Ecto neural progenitor cell (in vitro differentiated cells): ENCODE measurements at regions not wholly inside any gene's neighbourhood (a gene's known extent, or its start where the extent isn't known, plus 50 kb on each side); places are given as distances from the start of the nearest gene placed in this dataset.
A peak's percentile ranks its signal among the peaks of the same experiment; 100 is the strongest.
"Not testable (repeated sequence)": the region's sequence is repeated elsewhere in the genome, so short reads cannot be mapped to it uniquely, and the experiment has no call there.

Experiments
- DNase-seq: peaks from one replicate; pipeline ENCODE4 v3.0.0-alpha.2; 2018; ENCODE audit warnings: low spot score

- peak; percentile 67 for DNase-seq
These were observed 437.9 kb downstream of the AACS start for GRCh38 chr12:125503128-125503527.

GRCh38 chr12:125509195-125509594, 444.0 kb downstream of the AACS start:
- DNase-seq, result no peak

DNA sequence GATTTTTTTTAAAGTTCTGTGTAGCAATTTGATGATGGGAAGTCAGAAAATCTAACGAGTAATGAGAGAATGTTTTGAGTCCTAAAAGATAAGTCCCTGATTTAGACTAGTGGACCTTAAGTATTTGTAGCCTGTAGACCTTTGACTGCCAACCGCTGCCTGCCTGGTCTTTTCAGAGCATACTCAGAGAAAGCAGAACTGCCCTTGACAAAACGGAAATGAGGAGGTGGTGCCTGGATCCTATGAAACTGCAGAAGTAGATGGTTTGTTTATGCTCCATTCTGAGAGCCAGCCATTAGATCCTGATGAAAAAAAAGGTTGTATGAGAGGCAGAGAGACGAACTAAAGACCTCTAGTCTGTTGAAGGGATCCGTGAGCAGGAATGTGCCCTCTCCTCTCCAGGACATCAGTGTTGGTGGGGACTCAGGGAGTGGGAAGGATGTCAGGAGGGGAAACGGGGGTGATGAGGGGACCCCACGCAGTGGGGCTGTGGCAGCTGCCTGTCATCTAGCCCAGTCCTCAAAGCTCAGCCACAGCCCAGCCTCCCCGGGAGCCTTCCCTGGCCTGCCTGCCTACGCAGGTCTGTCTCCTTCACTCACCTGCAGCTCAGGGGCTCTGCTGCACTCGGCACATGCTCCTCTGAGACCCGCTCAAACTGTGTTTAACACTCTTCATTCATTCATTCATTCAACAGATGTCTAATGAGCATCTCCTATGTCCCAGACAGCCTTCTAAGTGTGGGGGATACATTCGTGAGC, 447.5 kb downstream of the AACS start:
- DNase-seq, result no peak

DNA sequence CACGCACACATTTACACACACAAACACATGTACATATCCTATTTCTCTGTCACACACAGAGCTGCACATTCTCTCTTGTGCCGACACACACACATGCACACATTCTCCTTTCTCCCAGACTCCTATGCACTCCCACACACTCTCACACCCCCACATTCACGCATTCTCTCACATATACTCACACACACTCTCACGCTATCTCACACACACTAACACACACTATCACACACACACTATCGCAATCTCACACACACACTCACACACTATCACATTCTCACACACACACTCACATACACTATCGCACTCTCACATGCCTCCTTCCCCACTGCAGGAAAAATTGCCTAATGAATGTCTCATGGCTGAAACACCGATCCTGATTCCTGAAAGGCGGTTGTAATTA, 450.7 kb downstream of the AACS start:
- DNase-seq, result no peak

DNA sequence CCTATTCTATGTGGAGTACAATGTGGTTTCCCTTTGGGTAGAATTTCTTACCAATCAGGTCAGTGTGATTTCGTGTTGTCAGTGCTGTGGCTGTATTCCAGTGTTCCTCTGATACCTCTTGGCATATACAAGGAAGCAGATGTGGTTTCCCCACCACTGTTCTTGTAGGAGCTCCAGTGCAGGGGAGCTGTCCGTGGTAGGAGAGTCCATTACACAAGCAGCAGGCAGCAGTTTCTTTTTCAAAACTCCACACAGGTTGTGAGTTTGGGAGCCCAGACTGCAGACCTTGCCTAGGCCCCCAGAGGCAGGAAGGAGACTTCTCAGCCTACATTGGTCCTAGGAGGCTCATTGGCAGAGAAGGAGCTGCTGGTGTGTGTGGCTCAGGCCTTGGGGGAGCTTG, 452.8 kb downstream of the AACS start:
- peak; percentile 71 for DNase-seq

GRCh38 chr12:125519026-125519651, 453.9 kb downstream of the AACS start:
- DNase-seq, result no peak

DNA sequence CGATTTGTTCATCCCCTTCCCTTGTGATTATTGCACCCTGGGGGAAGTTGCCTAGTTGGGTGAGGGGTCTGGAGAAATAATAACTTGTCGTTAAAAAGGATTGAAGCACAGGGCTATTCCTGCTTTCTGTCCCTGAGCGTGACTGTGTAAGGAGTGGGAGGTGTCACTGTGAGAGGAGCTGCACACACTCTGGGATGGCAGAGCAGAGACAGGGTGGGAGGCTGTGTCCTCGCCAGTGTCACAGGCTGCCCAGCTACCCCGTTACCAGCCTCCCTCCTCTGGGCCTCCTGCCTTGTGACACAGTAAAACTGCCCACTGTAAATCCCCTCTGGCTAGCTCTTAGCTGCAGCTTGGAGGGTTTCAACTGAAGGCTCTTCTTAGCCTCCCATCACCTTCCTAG, 460.6 kb downstream of the AACS start:
- no peak for DNase-seq

- DNase-seq, result no peak
These were observed 463.0 kb downstream of the AACS start for GRCh38 chr12:125528281-125528680.

- no peak for DNase-seq
These were observed 465.0 kb downstream of the AACS start for GRCh38 chr12:125530201-125530600.

- no peak for DNase-seq
These were observed 465.6 kb downstream of the AACS start for GRCh38 chr12:125530876-125531275.

DNA sequence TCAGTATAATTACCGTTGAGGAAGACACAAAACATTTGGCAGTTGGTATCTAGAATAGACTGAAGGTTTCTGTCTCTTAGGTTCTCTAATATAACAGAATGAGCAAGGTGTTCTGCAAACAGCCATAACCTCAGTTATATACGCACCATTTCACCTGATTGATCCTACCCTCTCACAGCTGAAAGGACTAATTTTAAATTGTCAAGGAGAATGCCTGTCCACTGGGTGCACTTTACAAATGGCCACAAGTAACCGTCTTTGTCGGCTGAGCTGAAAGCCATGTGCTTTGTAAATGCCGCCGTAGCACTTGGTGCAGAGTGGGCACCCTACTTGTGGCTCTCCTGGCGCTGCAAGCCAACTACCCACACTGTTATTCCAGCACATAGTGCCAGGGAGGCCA, 466.3 kb downstream of the AACS start:
- DNase-seq, result no peak

DNA sequence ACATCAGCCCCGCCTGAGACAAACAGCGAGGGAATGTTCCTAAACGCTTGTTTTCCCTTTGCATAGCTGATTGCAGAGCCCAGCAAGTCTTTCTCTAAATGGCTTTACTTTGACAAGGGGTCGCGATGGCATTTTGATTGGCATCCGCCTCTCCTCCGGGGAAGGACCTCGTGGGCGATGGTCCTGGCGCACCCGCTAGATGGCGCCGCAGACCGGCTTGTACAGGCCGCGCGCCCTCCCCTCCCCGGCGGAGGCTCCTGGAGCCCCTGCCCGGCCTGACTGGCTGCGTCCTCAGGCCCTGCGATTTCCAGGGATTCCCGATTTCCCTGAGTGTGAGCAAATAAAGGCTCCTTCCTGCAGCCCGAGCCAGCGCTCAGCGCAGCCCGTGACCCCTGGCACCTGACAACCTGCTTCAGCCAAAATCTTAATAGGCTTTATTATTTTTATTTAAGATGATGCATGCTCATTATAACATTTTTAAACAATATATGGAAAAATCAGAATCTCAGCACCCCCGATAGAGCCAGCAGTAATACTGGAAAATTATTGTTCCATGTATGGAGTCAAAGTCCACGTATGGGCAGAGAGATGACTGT, 468.3 kb downstream of the AACS start:
- peak; percentile 90 for DNase-seq

GRCh38 chr12:125538401-125539199, 473.4 kb downstream of the AACS start:
- no peak for DNase-seq

DNA sequence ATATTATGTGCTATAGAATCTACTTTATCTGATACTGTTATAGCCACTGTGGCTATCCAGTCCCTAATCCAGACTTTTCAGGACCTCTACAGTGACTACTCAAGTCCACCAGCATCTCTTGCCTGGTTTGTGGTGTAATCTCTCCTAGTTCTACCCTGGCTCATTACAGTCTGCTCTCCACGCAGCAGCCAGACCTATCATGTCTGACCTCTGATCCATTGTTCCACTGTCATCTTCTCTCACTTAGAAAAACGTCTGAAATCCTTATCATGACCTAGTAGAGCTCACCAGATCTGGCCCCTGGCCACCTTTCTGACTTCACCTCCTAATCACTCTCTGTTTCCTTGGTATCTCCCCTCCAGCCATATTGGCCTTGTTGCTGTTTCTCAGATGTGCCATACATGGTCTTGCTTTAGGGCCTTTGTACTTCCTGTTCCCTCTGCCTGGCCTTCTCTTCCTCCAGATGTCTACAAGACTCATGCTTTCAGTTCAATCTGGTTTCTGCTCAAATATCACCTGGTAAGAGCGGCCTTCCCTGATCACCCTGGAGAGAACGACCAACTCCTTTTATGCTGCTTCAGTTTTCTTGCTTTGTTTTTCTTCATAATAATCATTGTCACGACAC, 475.5 kb downstream of the AACS start:
- no peak for DNase-seq

GRCh38 chr12:125544960-125545359, 479.7 kb downstream of the AACS start:
- no peak for DNase-seq

DNA sequence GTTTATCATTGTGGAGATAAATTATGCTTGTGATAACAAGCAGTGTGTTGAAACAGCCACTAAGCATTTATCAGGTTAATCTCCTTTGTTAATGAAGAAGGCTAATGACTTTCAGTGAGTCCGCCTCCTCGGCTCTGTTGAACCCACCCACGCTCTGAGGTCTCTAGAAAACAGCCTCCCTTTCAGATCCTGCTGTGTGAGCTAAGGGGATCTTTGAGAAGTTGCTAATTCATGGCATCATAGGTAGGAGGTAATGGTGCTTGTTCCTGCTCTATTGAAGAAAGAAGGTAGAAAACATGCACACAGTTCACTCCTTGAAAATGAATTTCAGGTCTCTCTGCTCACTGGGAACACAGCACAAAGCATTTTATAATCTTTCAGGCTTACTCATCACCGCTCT, 483.9 kb downstream of the AACS start:
- no peak for DNase-seq

DNA sequence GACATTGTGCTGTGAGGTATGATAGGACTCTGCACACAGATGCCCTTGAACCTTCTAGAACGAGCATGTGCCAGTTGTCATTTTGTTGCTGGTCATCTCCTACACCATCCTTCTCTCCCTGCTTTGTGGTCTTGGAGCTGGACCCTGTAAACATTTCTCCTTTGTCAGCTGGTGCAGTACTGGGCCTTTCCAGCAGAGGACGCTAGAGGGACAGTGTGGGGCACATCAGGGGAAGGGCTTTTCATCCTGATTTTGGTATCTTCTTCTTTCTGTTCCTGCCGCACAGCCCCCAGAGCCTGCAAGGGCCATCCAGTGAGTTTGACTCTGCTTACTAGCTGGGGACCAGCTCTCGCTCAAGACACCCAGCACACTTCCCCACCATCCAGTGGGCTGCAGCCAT, 484.6 kb downstream of the AACS start:
- no peak for DNase-seq

DNA sequence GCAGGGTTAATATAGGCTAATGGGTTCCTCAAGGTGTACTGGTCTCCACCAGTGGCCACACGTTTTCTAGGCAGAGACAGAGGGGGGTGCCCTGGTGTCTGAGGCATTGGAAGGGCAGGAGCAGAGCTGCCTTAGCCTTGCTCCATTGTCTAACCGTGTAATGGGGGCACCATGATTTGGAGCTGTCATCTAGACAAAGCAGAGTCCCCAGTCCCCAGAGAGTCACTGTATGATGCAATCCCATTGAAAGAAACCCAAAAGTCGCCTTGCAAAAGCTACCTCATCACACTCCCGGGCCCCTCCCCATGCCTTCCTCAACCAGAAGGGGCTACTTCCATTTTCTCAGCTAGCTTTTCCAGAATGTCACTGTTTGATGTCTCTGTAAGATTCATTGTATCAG, 487.1 kb downstream of the AACS start:
- DNase-seq, result no peak

DNA sequence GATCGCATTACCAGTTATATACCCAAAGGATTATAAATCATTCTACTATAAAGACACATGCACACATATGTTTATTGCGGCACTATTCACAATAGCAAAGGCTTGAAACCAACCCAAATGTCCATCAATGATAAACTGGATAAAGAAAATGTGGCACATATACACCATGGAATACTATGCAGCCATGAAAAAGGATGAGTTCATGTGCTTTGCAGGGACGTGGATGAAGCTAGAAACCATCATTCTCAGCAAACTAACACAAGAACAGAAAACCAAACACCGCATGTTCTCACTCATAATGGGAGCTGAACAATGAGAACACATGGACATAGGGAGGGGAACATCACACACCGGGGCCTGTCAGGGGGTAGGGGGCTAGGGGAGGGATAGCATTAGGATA, 495.8 kb downstream of the AACS start:
- DNase-seq, result not testable (repeated sequence)

DNA sequence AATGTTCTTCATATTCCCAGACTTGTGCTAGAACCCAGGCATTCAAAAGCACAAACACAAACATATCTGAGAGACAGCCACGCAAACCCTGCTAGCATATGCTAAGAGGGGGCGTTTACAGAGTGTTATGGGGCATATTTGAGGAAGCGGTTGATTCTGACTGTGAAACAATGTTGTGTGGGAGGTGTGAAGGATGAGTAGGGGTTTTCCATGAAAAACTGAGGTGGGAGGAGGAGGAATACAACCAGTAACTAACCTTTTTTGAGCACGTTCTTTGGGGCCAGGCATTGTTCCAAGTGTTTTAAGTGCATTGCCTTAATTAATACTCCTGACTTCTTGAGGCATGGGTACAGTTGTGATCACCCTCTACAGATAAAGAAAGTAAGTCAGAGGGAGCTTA, 499.5 kb downstream of the AACS start:
- no peak for DNase-seq

DNA sequence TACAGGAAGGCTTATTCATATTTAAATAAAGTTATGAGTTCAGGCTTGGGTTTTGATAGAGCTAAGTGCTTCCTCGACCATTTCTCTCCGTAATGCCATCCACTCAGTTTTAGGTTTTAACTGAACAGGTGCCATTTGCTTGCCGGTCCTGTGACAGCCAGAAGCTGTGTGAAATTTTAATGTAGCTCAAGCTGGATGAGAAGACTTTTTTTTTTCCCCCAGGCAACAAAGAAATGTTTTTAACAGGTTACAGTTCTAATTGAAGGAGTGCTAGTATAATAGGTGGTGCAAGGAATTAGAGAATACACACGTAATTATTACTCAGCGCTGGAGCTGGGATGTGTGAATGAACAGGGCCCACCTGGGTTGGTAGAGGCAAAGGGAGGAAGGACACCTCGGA, 502.3 kb downstream of the AACS start:
- no peak for DNase-seq

DNA sequence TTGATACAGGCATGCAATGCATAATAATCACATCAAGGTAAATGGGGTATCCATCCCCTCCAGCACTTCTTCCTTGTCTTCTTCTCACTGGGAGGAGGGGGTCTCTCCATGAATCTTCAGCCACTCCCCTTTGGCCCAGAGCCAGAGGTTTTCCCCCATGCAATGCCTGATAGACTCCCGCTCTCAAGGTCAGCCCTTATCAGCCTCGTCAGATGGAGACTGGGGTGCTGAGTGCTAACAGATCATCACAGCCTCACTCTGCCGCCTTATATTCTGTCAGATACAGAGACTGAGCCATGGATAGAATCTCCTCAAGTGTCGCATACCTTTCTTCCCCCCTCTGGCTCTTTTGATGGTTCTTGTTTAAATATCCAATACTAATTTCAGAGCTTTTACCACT, 503.1 kb downstream of the AACS start:
- no peak for DNase-seq
